Retinal pigment epithelial cell (primary cell): ENCODE measurements at regions not wholly inside any gene's neighbourhood (a gene's known extent, or its start where the extent isn't known, plus 50 kb on each side); places are given as distances from the start of the nearest gene placed in this dataset.

Source experiments
- DNase-seq: peaks from one replicate; pipeline ENCODE4 v3.0.0-alpha.2; 2010; ENCODE audit warnings: low read depth
- H3K4me3 ChIP-seq: 2 replicates; pipeline ENCODE4 v1.5.1; 2011; ENCODE audit warnings: mild to moderate bottlenecking, low read length, control low read depth, moderate library complexity
- CTCF ChIP-seq: conservative IDR thresholded peaks from 2 replicates; pipeline ENCODE4 v1.5.1; 2011; ENCODE audit warnings: low read depth, low read length, control low read depth, inconsistent platforms

- H3K4me3 ChIP-seq = no peak overlapping the region
- TF ChIP-seq CTCF = no peak
- no peak for DNase-seq
Observed at GRCh38 chr2:111636905-111637304, 247.1 kb downstream of the ANAPC1 start.

GRCh38 chr2:111638274-111638877, 245.6 kb downstream of the ANAPC1 start:
- no peak for TF ChIP-seq CTCF
- no peak overlapping the region for H3K4me3 ChIP-seq
- no peak for DNase-seq

DNA sequence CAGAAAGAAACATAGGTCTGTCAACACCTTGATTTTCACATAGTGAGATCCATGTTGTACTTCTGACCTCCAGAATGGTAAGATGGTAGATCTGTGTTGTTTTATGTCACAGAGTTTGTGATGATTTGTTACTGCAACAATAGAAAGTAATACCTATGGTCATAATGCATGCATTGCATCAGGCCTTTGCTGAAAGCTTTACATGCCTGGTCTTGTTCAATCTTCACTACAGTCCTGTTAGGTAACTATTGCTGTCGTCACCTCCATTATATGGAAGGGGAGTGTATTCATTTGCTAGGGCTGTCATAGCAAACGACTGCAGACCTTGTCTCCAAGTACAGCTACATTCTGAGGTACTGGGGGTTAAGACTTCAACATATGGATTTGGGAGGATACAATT, 243.5 kb downstream of the ANAPC1 start:
- H3K4me3 ChIP-seq = no peak overlapping the region
- no peak for TF ChIP-seq CTCF
- no peak for DNase-seq

- no peak for TF ChIP-seq CTCF
- DNase-seq = no peak
- no peak overlapping the region for H3K4me3 ChIP-seq
Observed at GRCh38 chr2:111642586-111643327, 241.2 kb downstream of the ANAPC1 start.

- H3K4me3 ChIP-seq = no peak overlapping the region
- DNase-seq = no peak
- no peak for TF ChIP-seq CTCF
Observed at GRCh38 chr2:111643759-111644158, 240.2 kb downstream of the ANAPC1 start.

GRCh38 chr2:111647359-111647758, 236.6 kb downstream of the ANAPC1 start:
- no peak for TF ChIP-seq CTCF
- no peak for DNase-seq
- no peak overlapping the region for H3K4me3 ChIP-seq

- no peak for TF ChIP-seq CTCF
- H3K4me3 ChIP-seq = no peak overlapping the region
- DNase-seq = no peak
Observed at GRCh38 chr2:111652038-111652437, 232.0 kb downstream of the ANAPC1 start.
